ENCODE measurements at regions not wholly inside any gene's neighbourhood (a gene's known extent, or its start where the extent isn't known, plus 50 kb on each side); places are given as distances from the start of the nearest gene placed in this dataset.

DNA sequence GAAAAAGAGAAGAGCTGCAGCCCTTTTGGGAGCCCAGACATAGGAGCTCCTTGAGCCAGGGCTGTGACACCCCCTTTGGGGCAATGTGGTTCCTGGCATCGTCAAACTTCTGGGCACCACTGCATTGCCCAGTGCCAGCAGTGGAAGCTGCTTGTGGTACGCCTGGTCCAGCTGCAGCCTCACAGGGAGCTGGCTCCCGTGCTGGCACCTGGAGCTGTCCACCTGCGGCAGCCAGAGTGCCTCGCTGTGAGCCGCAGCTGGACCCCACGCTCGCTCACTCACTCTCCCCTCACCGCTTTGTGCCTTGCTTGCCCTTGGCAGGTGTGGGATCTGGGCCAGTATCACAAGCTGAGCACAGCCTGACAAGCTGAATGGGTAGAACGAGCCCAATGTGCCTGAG is 1150.8 kb upstream of the CDH6 start:
- TF ChIP-seq, protein P1, sequence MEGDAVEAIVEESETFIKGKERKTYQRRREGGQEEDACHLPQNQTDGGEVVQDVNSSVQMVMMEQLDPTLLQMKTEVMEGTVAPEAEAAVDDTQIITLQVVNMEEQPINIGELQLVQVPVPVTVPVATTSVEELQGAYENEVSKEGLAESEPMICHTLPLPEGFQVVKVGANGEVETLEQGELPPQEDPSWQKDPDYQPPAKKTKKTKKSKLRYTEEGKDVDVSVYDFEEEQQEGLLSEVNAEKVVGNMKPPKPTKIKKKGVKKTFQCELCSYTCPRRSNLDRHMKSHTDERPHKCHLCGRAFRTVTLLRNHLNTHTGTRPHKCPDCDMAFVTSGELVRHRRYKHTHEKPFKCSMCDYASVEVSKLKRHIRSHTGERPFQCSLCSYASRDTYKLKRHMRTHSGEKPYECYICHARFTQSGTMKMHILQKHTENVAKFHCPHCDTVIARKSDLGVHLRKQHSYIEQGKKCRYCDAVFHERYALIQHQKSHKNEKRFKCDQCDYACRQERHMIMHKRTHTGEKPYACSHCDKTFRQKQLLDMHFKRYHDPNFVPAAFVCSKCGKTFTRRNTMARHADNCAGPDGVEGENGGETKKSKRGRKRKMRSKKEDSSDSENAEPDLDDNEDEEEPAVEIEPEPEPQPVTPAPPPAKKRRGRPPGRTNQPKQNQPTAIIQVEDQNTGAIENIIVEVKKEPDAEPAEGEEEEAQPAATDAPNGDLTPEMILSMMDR (conservative IDR thresholded peaks at IDR 0.05; ENCODE audit: low read length) = no peak
- TF ChIP-seq EZH2phosphoT487 (IDR thresholded peaks at IDR 0.05; ENCODE audit: borderline replicate concordance, low read depth, low read length) = no peak

Data from OCI-LY7 (cell line).